ENCODE measurements at regions not wholly inside any gene's neighbourhood (a gene's known extent, or its start where the extent isn't known, plus 50 kb on each side); places are given as distances from the start of the nearest gene placed in this dataset.

- in situ Hi-C loops (cut with MboI; ENCODE audit: low sequenced_read_pairs, unreplicated experiment): no loop called here
- TF ChIP-seq CTCF (IDR thresholded peaks at IDR 0.05; ENCODE audit: borderline replicate concordance, control extremely low read depth, extremely low read depth, insufficient read depth, missing control alignments): no peak
- no peak for DNase-seq (ENCODE audit: low spot score)
Observed at GRCh38 chr16:49944221-49944620, 80.8 kb upstream of the CNEP1R1 start.

- TF ChIP-seq CTCF (IDR thresholded peaks at IDR 0.05; ENCODE audit: borderline replicate concordance, control extremely low read depth, extremely low read depth, insufficient read depth, missing control alignments): no peak
- in situ Hi-C loops (cut with MboI; ENCODE audit: low sequenced_read_pairs, unreplicated experiment): no loop called here
- DNase-seq (ENCODE audit: low spot score): no peak
Observed at GRCh38 chr16:49947907-49948678, 76.9 kb upstream of the CNEP1R1 start.

GRCh38 chr16:49951574-49952195 lies 73.3 kb upstream of the CNEP1R1 start:
- no peak for TF ChIP-seq CTCF (IDR thresholded peaks at IDR 0.05; ENCODE audit: borderline replicate concordance, control extremely low read depth, extremely low read depth, insufficient read depth, missing control alignments)
- no peak for DNase-seq (ENCODE audit: low spot score)
- in situ Hi-C loops (cut with MboI; ENCODE audit: low sequenced_read_pairs, unreplicated experiment): no loop called here

GRCh38 chr16:49952386-49952785 lies 72.6 kb upstream of the CNEP1R1 start:
- no peak for DNase-seq (ENCODE audit: low spot score)
- in situ Hi-C loops (cut with MboI; ENCODE audit: low sequenced_read_pairs, unreplicated experiment): no loop called here
- no peak for TF ChIP-seq CTCF (IDR thresholded peaks at IDR 0.05; ENCODE audit: borderline replicate concordance, control extremely low read depth, extremely low read depth, insufficient read depth, missing control alignments)

GRCh38 chr16:49953090-49953489 lies 71.9 kb upstream of the CNEP1R1 start:
- DNase-seq (ENCODE audit: low spot score): no peak
- TF ChIP-seq CTCF (IDR thresholded peaks at IDR 0.05; ENCODE audit: borderline replicate concordance, control extremely low read depth, extremely low read depth, insufficient read depth, missing control alignments): no peak
- in situ Hi-C loops (cut with MboI; ENCODE audit: low sequenced_read_pairs, unreplicated experiment): no loop called here

- DNase-seq (ENCODE audit: low spot score): no peak
Observed at GRCh38 chr16:49955858-49956257, 69.2 kb upstream of the CNEP1R1 start.

More at GRCh38 chr16:49955858-49956257, 69.2 kb upstream of the CNEP1R1 start:
- no peak for TF ChIP-seq CTCF (IDR thresholded peaks at IDR 0.05; ENCODE audit: borderline replicate concordance, control extremely low read depth, extremely low read depth, insufficient read depth, missing control alignments)
- in situ Hi-C loops (cut with MboI; ENCODE audit: low sequenced_read_pairs, unreplicated experiment): no loop called here

Data from GM13976 (cell line).